D721Med (cell line): ENCODE measurements at regions not wholly inside any gene's neighbourhood (a gene's known extent, or its start where the extent isn't known, plus 50 kb on each side); places are given as distances from the start of the nearest gene placed in this dataset.

Source experiments
- DNase-seq: peaks from one replicate; pipeline ENCODE4 v3.0.0; 2011; ENCODE audit warnings: low spot score; ENCODE audit not compliant: insufficient read length
- FAIRE-seq: peaks from 2 replicates; lab custom pipeline; 2011; peaks lifted over from hg19 to GRCh38; lab: Jason Lieb, UNC
- TF ChIP-seq, protein P1 (sequence below): IDR thresholded peaks from 2 replicates; pipeline ENCODE4 v1.5.1; 2012; ENCODE audit warnings: mild to moderate bottlenecking, control low read depth; ENCODE audit not compliant: insufficient read depth; ENCODE audit errors: missing control alignments

DNA sequence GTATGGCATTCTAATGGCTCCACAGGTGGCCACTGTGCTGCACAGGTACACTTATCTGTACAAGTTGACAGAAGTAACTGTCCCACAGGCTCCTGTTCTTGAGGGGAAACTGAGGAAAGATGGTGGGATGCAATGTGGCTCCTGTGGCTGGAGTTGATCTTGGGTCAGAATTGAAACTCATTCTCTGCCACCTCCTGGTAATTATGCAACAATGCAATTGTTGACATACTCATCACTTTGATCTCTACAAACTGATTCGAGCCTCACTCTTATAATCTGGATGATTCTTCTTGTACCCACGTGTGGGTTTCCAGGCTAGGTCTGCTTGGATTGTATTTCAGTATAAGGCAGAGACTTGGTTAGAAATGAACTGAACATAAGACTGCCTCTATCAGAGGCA lies 148.8 kb downstream of the CCNG2 start:
- no peak for FAIRE-seq

DNA sequence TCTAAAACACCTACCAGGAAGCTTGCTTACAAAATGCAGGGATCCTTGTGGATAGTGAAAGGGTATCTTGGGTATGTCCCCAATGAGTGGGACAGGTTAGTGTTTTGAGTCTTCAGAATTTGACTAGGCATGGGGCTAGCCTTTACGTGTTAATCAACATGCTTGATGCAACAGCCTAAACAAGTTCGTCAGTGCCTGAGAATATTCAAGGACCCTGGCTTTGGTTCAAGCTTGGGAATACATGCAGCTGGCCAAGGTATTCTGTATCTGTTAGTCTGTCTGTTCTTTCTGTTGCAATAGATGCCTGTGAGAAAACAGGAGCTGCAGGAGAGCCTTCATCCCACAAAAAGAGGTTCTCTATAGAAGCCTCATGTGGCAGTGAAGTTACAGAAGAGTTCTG lies 149.5 kb downstream of the CCNG2 start:
- FAIRE-seq = no peak
- no peak for DNase-seq
- TF ChIP-seq, protein P1, sequence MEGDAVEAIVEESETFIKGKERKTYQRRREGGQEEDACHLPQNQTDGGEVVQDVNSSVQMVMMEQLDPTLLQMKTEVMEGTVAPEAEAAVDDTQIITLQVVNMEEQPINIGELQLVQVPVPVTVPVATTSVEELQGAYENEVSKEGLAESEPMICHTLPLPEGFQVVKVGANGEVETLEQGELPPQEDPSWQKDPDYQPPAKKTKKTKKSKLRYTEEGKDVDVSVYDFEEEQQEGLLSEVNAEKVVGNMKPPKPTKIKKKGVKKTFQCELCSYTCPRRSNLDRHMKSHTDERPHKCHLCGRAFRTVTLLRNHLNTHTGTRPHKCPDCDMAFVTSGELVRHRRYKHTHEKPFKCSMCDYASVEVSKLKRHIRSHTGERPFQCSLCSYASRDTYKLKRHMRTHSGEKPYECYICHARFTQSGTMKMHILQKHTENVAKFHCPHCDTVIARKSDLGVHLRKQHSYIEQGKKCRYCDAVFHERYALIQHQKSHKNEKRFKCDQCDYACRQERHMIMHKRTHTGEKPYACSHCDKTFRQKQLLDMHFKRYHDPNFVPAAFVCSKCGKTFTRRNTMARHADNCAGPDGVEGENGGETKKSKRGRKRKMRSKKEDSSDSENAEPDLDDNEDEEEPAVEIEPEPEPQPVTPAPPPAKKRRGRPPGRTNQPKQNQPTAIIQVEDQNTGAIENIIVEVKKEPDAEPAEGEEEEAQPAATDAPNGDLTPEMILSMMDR = no peak

More for the DNA sequence above, 148.8 kb downstream of the CCNG2 start:
- no peak for DNase-seq
- TF ChIP-seq, protein P1 = peak; percentile 20

DNA sequence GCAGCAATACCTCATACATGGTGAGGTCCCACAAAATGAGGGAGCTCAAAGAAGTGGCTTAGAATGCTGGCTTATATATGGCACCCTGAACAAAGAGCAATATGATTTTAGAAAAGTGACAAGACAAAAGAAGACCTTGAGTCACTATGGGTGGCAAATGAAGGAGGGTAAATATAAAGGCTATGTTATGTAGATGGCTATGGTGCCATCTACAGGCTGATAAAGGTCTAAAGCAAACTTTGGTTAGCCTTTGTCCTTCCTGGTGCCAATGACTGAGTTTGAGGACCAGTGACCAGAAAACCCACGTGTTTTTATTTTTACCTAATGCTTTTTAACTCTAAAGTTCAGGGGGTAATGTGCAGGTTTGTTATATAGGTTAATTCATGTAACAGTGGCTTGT lies 151.8 kb downstream of the CCNG2 start:
- TF ChIP-seq, protein P1 = peak; percentile 69
- FAIRE-seq (no peak), DNase-seq (no peak)

DNA sequence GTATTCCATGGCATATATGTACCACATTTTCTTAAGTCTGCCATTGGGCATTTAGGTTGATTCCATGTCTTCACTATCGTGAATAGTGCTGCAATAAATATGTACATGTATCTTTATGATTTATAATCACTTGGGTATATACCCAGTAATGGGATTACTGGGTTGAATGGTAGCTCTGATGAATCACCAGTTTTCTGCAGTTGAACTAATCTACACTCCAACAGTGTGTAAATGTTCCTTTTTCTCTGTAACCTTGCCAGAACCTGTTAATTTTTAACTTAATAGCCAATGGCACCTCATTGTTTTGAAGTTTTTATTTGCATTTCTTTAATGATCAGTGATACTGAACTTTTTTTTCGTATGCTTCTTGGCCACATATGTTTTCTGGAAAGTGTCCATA lies 152.5 kb downstream of the CCNG2 start:
- DNase-seq (no peak), FAIRE-seq (no peak)
- TF ChIP-seq, protein P1 = no peak

DNA sequence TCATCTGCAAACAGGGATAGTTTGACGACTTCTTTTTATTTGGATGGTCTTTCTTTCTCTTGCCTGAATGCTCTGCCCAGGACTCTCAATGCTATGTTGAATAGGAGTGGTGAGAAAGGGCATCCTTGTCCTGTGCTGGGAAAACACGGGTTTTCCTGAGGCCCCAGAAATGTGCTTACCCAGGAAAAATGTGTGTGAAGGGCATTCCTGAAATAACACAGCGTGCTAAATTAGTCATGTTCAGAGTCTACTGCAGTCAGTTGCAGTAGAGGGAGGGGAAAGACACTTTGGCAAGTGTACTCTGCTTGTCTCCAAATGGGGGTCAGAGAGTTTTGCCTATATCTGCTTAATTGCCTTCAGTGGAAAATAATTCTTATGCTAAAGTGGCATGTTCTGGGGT lies 153.9 kb downstream of the CCNG2 start:
- DNase-seq (no peak), FAIRE-seq (no peak)
- TF ChIP-seq, protein P1 = no peak

DNA sequence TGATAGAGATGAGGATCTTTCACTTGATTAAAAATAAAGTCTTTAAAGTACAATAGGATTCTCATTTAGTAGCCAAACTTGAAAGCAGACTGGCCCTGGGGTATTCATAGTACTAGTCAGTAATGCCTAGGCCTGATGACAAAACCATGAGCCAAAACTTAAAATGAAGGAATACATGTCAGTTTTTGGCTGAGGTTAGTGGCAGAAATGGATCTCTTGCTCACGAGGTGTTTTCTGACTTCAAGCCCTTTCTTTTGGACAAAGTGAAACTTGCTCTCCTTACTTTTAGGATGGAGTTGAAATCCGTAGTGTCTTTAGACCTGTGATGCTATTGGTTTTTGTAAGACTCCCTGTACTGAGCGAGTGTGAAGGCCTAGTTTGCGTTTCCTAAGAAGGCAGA lies 157.7 kb downstream of the CCNG2 start:
- DNase-seq (no peak), FAIRE-seq (no peak)
- TF ChIP-seq, protein P1 = no peak

DNA sequence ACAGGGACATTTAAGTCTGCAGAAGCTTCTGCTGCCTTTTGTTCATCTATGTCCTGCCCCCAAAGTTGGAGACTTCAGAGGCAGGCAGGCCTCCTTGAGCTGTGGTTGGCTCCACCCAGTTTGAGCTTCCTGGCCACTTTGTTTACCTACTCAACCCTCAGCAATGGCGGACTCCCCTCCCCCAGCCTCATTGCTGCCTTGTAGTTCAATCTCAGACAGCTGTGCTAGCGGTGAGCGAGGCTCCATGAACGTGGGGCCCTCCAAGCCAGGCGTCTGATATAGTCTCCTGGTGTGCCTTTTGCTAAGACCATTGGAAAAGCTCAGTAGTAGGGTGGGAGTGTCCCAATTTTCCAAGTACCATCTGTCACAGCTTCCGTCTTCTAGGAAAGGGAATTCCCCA lies 170.1 kb downstream of the CCNG2 start:
- TF ChIP-seq, protein P1 = no peak
- DNase-seq (no peak), FAIRE-seq (no peak)
